Stimulated activated CD8-positive, alpha-beta memory T cell treated with anti-CD3 and anti-CD28 coated beads, Interleukin-4, amount 100 ng/mL, for 48 hours (primary cell): ENCODE measurements at regions not wholly inside any gene's neighbourhood (a gene's known extent, or its start where the extent isn't known, plus 50 kb on each side); places are given as distances from the start of the nearest gene placed in this dataset.

Source experiments
- DNase-seq: peaks from one replicate; pipeline ENCODE4 v3.0.0-alpha.2; 2020

DNA sequence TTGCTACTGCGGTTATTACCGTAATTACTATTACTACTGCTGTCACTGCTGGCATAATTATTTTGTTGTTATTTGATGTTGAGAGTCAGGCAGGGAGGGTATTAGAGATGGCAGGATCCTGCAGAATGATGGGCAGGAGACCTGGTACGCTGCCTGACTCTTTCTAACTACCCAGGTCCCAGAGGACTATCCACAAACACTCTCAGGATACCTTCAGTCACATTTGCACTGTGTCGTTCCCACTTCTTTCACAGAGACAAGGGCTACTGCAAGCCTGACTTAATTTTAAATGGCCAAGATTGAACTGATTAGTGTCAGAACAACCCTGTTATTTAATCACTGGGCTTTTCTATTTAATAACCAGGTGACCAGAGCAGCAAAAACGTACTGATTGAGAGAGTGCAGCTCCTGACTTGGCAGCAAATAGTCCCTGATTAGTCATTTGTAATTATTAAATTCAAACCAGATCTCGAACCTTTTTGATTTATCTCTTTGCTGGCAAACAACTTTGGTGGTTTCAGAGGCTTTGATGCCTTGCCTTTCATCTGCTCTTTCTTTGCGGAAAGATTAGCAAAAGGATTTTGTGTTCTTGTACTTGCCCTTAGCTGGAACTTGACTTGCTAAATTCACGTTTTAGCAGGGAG is 88.8 kb upstream of the ARHGEF3 start:
- no peak for DNase-seq

DNA sequence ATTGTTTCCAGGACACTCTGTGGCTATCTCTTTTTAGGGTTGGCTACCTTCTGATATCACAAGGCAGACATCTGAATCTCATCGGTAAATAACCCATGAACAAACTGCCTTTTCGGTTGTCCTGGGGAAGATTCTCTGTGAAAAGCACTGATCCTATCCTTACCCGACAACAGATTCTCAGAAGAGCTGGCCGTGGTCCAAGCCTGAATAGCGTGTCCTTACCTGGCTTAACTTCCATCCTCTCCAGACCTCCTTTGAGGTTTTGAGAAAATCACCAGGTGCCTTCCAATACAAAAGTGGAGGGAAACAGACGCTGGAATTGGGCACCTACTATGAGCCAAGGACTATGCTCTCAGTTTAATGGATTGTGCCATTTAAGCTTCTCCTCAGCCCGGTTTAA is 87.4 kb upstream of the ARHGEF3 start:
- no peak for DNase-seq

DNA sequence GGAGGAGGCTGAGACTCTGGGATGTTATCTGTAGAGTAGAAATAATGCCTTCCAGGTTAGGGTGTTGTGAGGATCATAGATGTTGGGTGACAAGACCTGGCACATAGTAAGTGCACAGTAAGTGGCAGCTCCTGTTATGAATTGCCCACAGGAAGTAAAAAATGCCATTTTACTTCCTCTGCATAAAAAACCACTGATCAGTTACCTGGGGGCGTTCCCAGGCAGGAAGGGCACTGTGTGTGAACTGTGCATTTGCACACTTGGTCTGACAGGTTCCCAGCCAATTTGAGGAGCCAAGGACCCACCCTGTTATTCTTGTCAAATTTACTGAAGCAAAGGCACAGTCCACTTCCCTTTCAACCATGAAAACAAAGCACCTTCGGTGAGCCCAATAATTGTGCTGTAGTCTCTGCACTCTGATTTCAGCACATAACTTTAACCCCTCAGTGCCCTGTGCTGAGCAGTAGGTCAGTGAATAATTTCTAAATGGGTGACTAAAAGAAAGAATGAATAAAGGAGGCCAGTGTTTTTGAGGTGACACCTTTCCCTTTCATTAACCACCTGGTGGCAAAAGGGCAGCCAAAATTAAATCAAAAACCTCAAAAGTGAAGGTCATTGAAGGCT is 85.8 kb upstream of the ARHGEF3 start:
- no peak for DNase-seq

DNA sequence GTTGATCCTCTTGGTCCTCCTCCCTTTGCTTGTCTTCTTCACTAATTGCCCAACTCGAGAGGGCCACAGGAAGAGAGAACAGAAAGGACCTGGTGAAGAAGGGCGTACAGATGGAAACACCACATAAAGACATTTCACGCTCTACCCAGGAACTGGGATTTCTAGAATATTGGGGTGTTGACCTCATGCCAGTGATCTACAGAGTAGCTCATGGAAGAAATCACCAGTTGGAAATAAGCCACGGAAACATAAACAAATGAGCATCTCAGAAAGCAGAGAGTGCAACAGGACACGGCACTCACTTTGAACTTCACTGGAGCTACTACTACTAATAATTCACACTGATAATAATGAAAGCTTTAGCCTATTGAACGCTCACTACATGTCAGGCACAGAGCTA is 84.6 kb upstream of the ARHGEF3 start:
- no peak for DNase-seq

DNA sequence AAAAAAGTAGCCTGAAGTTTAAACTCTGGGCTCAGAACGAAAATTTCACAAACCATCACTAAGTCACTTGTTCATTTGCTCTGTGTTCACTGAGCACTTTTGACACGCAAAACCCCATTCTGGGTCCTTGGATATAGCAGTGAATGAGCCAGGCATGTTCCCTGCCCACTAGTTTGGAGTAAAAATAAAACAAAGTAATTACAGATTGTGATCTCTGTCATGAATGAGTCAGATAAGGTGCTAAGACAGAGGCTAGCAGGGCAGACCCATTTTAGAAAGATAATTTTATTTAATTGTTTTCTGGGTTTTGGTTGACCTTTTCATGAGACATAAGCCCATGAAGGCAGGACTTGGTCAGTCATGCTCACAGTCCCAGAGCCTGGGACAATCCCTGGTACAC is 84.1 kb upstream of the ARHGEF3 start:
- no peak for DNase-seq

- DNase-seq: no peak
Measured at GRCh38 chr3:56885453-56885852, 83.7 kb upstream of the ARHGEF3 start.

- DNase-seq: no peak
Measured at GRCh38 chr3:56884387-56884786, 82.6 kb upstream of the ARHGEF3 start.

DNA sequence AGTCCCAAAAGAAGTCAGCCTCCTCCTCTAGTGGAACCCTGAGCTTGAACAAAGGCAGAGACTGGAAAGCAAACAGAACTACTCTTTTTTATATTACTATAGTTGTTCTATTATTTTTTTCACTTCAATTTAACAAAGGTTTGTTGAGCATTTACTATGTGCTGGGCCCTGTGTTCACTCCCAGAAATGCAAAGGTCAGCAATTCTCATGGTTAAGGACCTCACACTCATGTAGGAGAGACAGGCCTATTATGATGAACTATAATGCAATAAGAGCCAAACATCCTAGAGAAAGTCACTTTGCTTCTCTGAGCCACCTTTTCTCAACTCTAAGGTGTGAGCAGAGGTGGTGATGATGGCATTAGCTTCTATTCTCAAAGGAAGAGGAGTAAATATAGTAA is 82.1 kb upstream of the ARHGEF3 start:
- no peak for DNase-seq

- no peak for DNase-seq
Measured at GRCh38 chr3:56882896-56883295, 81.1 kb upstream of the ARHGEF3 start.

DNA sequence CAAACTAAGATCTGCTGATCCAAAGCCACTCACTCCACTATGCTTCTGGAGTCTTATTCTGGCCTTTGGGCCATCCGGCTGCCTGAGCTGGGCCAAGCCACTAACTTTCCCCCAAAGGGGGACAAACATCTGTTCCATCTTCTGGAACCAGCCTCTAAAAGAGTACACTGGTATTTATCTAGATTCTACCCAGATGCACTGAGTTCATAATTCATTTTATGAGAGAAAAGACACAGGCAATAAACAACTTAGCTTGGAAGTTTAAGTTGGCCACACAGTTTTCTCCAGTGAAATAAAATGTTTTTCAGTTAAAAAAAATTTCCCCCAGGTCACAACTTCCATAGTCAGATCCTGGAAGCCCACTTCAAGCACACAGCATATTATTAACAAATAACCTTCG is 80.1 kb upstream of the ARHGEF3 start:
- DNase-seq: no peak

GRCh38 chr3:56880720-56881575 is 79.2 kb upstream of the ARHGEF3 start:
- no peak for DNase-seq

DNA sequence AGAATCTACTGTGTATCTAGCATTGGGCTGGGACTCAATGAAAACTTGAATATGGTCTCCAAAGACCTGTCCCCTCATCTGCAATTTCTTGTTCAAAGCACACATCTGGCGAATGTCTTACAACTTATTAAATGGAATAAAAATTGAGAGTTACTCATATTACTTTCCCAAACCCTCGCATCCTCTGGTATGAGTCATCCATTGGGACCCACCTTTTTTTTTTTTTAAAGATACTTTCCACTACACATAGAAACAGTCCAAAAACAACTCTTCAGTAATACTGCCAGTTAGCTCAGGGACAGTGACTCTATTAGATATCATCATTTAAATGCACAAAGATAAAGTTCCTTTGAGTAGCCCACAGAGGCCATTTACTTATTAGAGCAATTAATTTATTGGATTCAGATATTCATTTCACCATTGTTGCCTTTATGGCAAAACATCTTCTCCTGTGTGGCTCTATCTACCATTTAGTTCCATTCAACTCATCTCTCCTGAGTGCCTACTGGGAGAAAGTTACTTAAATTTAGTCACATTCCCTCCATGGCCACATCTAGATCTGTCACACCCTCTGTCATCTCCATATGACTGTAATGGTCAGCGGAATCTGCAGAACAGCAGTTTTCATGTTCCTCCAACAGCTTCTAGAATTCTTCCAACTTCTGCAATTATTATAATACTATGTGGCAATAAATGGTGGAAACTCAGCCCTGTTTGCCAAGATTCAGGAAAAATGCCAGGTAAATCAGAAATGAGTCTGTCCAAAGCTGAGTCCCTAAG is 77.9 kb upstream of the ARHGEF3 start:
- DNase-seq: no peak

DNA sequence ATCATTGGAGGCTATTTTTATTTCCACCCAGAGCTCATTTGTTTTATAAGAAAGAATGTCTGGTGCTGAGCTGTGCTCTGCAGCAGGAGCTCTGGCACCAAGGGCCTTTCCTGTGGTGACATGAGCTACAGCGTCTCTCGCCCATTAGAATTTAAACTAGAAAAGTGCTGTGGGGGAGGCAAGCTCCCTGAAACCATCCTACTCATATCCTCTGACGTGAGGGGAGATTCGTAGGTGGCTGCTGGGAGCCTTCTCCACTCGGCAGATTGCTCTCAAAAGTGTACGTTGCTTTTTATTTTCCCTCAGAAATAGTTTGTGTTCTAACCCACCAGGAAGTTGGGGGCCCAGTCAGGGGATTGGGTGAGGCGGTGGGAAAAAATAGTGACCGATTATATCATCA is 76.3 kb upstream of the ARHGEF3 start:
- DNase-seq: peak; percentile 68

- no peak for DNase-seq
Measured at GRCh38 chr3:56876916-56877315, 75.2 kb upstream of the ARHGEF3 start.

GRCh38 chr3:56874269-56874668 is 72.5 kb upstream of the ARHGEF3 start:
- no peak for DNase-seq

GRCh38 chr3:56870436-56870835 is 68.7 kb upstream of the ARHGEF3 start:
- no peak for DNase-seq

GRCh38 chr3:56869157-56869889 is 67.6 kb upstream of the ARHGEF3 start:
- no peak for DNase-seq

DNA sequence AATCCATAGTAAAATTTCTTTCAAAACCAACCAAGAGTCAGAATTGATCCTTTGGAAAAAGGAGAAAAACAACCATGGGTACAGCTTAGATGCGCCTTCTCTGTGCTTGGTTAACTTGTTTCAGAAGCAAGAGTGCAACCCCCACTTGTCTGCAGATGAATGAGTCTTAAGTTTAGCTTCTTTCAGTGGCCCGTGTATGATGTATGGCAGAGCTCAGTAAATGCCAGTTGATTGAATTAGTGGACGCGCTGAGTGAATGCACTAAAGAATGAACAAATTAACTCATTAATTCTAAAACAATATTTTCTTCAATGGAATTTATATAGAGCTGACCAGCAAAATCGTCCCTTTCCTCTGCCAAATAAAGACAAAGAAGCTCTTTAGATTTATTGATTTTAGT is 67.0 kb upstream of the ARHGEF3 start:
- no peak for DNase-seq

- no peak for DNase-seq
Measured at GRCh38 chr3:56867671-56868070, 65.9 kb upstream of the ARHGEF3 start.

DNA sequence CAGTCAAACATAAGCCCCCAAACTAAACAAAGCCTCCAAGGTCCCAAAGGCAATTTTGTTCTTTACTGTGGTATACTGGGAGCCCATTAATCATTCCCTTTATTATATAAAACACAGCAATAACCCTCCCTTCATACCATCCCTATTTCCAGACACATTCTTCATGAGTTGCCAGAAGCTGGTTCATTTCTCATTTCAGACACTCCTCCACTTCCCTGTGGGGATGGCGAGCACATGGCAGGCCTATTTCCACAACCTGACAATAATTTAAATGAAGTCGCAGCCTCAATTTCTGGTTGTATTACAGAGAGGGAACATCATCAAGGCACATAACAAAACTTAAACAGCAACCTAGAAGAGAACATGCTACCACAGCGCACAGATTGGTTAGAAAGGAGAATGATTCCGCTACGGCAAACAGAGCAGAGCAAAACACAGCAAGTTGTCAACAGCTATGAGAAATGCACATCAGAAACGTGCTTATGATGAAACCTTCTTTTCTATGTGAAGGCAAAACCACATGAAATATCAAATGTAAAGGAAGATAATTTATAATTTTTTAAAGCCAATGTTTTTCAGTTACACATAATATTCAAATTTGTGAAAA is 63.3 kb upstream of the ARHGEF3 start:
- no peak for DNase-seq

- DNase-seq: peak; percentile 74
Measured at GRCh38 chr3:56864090-56864489, 62.3 kb upstream of the ARHGEF3 start.
